CD14-positive monocyte (primary cell): ENCODE measurements at regions not wholly inside any gene's neighbourhood (a gene's known extent, or its start where the extent isn't known, plus 50 kb on each side); places are given as distances from the start of the nearest gene placed in this dataset.
"Not testable (repeated sequence)": the region's sequence is repeated elsewhere in the genome, so short reads cannot be mapped to it uniquely, and the experiment has no call there.

Experiments
- DNase-seq, 3 donors: peaks; one replicate each; pipeline ENCODE4 v3.0.0-alpha.2; 2011 to 2022
- H2AFZ ChIP-seq: 2 replicates; pipeline ENCODE4 v1.6.0; 2012; ENCODE audit warnings: mild to moderate bottlenecking, low read depth, low read length, inconsistent platforms; ENCODE audit not compliant: insufficient read depth, poor library complexity, severe bottlenecking
- H3K27ac ChIP-seq, 2 donors: 1 replicate in 1 of 2; 2 replicates in 1 of 2; pipeline ENCODE4 v1.5.1; 2012 to 2013; ENCODE audit warnings: low read length in 2 of 2, control low read depth in 1 of 2, inconsistent platforms in 1 of 2, low read depth in 1 of 2, mild to moderate bottlenecking in 1 of 2
- H3K27me3 ChIP-seq, 2 donors: one replicate each; pipeline versions ENCODE4 v1.6.0 to v1.6.1; 2011 to 2013; ENCODE audit warnings: low read length in 2 of 2; ENCODE audit not compliant: control insufficient read depth in 2 of 2, insufficient read depth in 2 of 2
- H3K36me3 ChIP-seq, 2 donors: replicated peaks in 1 of 2; 1 replicate in 1 of 2; 2 replicates in 1 of 2; pipeline versions ENCODE4 v1.5.1 to v1.6.1; 2012 to 2013; ENCODE audit warnings: low read length in 2 of 2, control low read depth in 1 of 2, inconsistent platforms in 1 of 2, mild to moderate bottlenecking in 1 of 2; ENCODE audit not compliant: insufficient read depth in 2 of 2, control insufficient read depth in 1 of 2
- H3K4me1 ChIP-seq, 2 donors: 1 replicate in 1 of 2; 2 replicates in 1 of 2; pipeline versions ENCODE4 v1.5.1 to v1.6.1; 2012 to 2013; ENCODE audit warnings: low read length in 2 of 2, control low read depth in 1 of 2, inconsistent platforms in 1 of 2, mild to moderate bottlenecking in 1 of 2, moderate library complexity in 1 of 2; ENCODE audit not compliant: insufficient read depth in 2 of 2, control insufficient read depth in 1 of 2
- H3K4me2 ChIP-seq: replicated peaks from 2 replicates; pipeline ENCODE3; 2012; ENCODE audit warnings: low read length, moderate library complexity, mild to moderate bottlenecking; ENCODE audit not compliant: poor library complexity, severe bottlenecking; ENCODE audit errors: extremely low read depth
- H3K4me3 ChIP-seq, 3 experiments: fragments of 200-600 bp in 1 of 3; sonication (generic) in 1 of 3; replicated peaks in 1 of 3; 1 replicate in 2 of 3; 2 replicates in 1 of 3; pipeline ENCODE4 v1.5.1; 2011 to 2013; ENCODE audit warnings: low read length in 3 of 3, mild to moderate bottlenecking in 3 of 3, control low read depth in 2 of 3, low read depth in 2 of 3, inconsistent platforms in 1 of 3, moderate library complexity in 1 of 3
- H3K79me2 ChIP-seq: 2 replicates; pipeline ENCODE4 v1.6.0; 2012; ENCODE audit warnings: mild to moderate bottlenecking, control low read depth, inconsistent platforms, low read length, moderate library complexity; ENCODE audit not compliant: insufficient read depth
- H3K9ac ChIP-seq: 2 replicates; pipeline ENCODE4 v1.6.0; 2017; ENCODE audit warnings: low read length, mild to moderate bottlenecking; ENCODE audit not compliant: insufficient read depth, poor library complexity, severe bottlenecking
- H3K9me3 ChIP-seq, 2 donors: replicated peaks in 1 of 2; 1 replicate in 1 of 2; 2 replicates in 1 of 2; pipeline versions ENCODE4 v1.5.1 to v1.6.1; 2012 to 2013; ENCODE audit warnings: low read length in 2 of 2, control low read depth in 1 of 2; ENCODE audit not compliant: control insufficient read depth in 1 of 2, insufficient read depth in 1 of 2
- H4K20me1 ChIP-seq: 2 replicates; pipeline ENCODE4 v1.6.0; 2012; ENCODE audit warnings: mild to moderate bottlenecking, low read length, control low read depth, moderate library complexity; ENCODE audit not compliant: insufficient read depth
- H3K27ac Mint-ChIP-seq, 7 donors: one replicate each; pipeline ENCODE4 v1.8.0; 2020; ENCODE audit warnings: mild to moderate bottlenecking in 7 of 7, mixed read lengths in 7 of 7, moderate library complexity in 6 of 7, inconsistent platforms in 2 of 7
- H3K27me3 Mint-ChIP-seq, 3 donors: one replicate each; pipeline ENCODE4 v1.8.0; 2021 to 2022; ENCODE audit warnings: low read depth in 3 of 3, mild to moderate bottlenecking in 3 of 3, mixed read lengths in 3 of 3, moderate library complexity in 3 of 3, inconsistent platforms in 1 of 3
- H3K36me3 Mint-ChIP-seq, 2 donors: one replicate each; pipeline ENCODE4 v1.8.0; 2020; ENCODE audit warnings: mixed read lengths in 2 of 2, inconsistent platforms in 1 of 2, mild to moderate bottlenecking in 1 of 2
- H3K4me1 Mint-ChIP-seq: one replicate; pipeline ENCODE4 v1.8.0; 2020; ENCODE audit warnings: mild to moderate bottlenecking, mixed read lengths
- H3K4me3 Mint-ChIP-seq, 2 donors: one replicate each; pipeline ENCODE4 v1.8.0; 2020; ENCODE audit warnings: mild to moderate bottlenecking in 2 of 2, mixed read lengths in 2 of 2, moderate library complexity in 1 of 2
- H3K9me3 Mint-ChIP-seq, 7 donors: one replicate each; pipeline ENCODE4 v1.8.0; 2020 to 2022; ENCODE audit warnings: mixed read lengths in 7 of 7, mild to moderate bottlenecking in 6 of 7, moderate library complexity in 6 of 7, inconsistent platforms in 2 of 7
- CTCF ChIP-seq: fragments of 200-600 bp; IDR thresholded peaks from one replicate; pipeline ENCODE4 v1.8.0; 2022; ENCODE audit warnings: antibody characterized with exemption, mild to moderate bottlenecking
- WGBS: methylation state at CpG from one replicate; pipeline ENCODE4 v1.1.5; 2013; ENCODE audit warnings: missing lambda C conversion rate; ENCODE audit not compliant: insufficient coverage; 5-methylcytosine and 5-hydroxymethylcytosine counted together
- intact Hi-C, 2 donors: fragments of 100-400 bp; cut with micrococcal nuclease; formaldehyde crosslinking; loops; one replicate each; pipeline versions ENCODE4 v1.15.0 to v1.15.1; 2023

GRCh38 chr12:102294568-102294967 lies 96.9 kb upstream of the PMCH start:
- peaks cover under 1 to 3% of the 10 kb centered on the region in 2 donors for H3K9me3 ChIP-seq
- H3K4me3 ChIP-seq = no peak overlapping the region
- H2AFZ ChIP-seq = no peak overlapping the region
- H3K27me3 Mint-ChIP-seq = peaks cover 0 to 3% (median 1%) of the 10 kb centered on the region in 3 donors
- no peak overlapping the region for H3K27ac Mint-ChIP-seq
- H3K4me1 Mint-ChIP-seq = no peaks in the 10 kb centered on the region
- peaks cover 0 to 9% (median 2%) of the 10 kb centered on the region in 7 donors for H3K9me3 Mint-ChIP-seq
- no peaks in the 10 kb centered on the region for H3K36me3 ChIP-seq
- no peaks in the 10 kb centered on the region for H3K27me3 ChIP-seq
- intact Hi-C loops = no loop called here
- no peak overlapping the region for H3K4me2 ChIP-seq
- no CpG with 5 or more reads among the region's 1 CpG for WGBS
- H3K4me1 ChIP-seq = no peaks in the 10 kb centered on the region
- H3K4me3 Mint-ChIP-seq = no peak overlapping the region
- no peaks in the 10 kb centered on the region for H4K20me1 ChIP-seq
- H3K79me2 ChIP-seq = no peaks in the 10 kb centered on the region
- H3K27ac ChIP-seq = no peak overlapping the region
- no peaks in the 10 kb centered on the region for H3K36me3 Mint-ChIP-seq
- DNase-seq = no peak
- no peak for TF ChIP-seq CTCF
- no peak overlapping the region for H3K9ac ChIP-seq

GRCh38 chr12:102291498-102292440 lies 94.1 kb upstream of the PMCH start:
- H3K9ac ChIP-seq, DNase-seq, H3K27me3 ChIP-seq, H3K4me1 ChIP-seq, H3K79me2 ChIP-seq, H3K36me3 ChIP-seq, intact Hi-C loops, H3K27ac Mint-ChIP-seq, H3K4me3 ChIP-seq, H3K4me1 Mint-ChIP-seq, H4K20me1 ChIP-seq, H3K36me3 Mint-ChIP-seq, H2AFZ ChIP-seq, H3K4me3 Mint-ChIP-seq, H3K9me3 ChIP-seq, H3K4me2 ChIP-seq, H3K27me3 Mint-ChIP-seq, H3K27ac ChIP-seq: not testable (repeated sequence)
- WGBS = 93% methylated on average over 6 of the region's 8 CpGs
- peaks cover 2 to 13% (median 6%) of the 10 kb centered on the region in 7 donors for H3K9me3 Mint-ChIP-seq

GRCh38 chr12:102289702-102290101 lies 92.1 kb upstream of the PMCH start:
- H3K4me1 ChIP-seq, H3K27me3 ChIP-seq, H3K4me3 ChIP-seq, H3K27ac ChIP-seq, H3K9ac ChIP-seq, H3K4me3 Mint-ChIP-seq, H3K36me3 ChIP-seq, H2AFZ ChIP-seq, intact Hi-C loops, H4K20me1 ChIP-seq, H3K9me3 ChIP-seq, H3K79me2 ChIP-seq, H3K27me3 Mint-ChIP-seq, H3K27ac Mint-ChIP-seq, DNase-seq, H3K36me3 Mint-ChIP-seq, H3K4me1 Mint-ChIP-seq, H3K4me2 ChIP-seq: not testable (repeated sequence)
- 90% methylated on average over 2 of the region's 2 CpGs for WGBS
- H3K9me3 Mint-ChIP-seq = peaks cover 2 to 17% (median 6%) of the 10 kb centered on the region in 7 donors
